ENCODE measurements at regions not wholly inside any gene's neighbourhood (a gene's known extent, or its start where the extent isn't known, plus 50 kb on each side); places are given as distances from the start of the nearest gene placed in this dataset.
"Not testable (repeated sequence)": the region's sequence is repeated elsewhere in the genome, so short reads cannot be mapped to it uniquely, and the experiment has no call there.

- TF ChIP-seq, protein P1, sequence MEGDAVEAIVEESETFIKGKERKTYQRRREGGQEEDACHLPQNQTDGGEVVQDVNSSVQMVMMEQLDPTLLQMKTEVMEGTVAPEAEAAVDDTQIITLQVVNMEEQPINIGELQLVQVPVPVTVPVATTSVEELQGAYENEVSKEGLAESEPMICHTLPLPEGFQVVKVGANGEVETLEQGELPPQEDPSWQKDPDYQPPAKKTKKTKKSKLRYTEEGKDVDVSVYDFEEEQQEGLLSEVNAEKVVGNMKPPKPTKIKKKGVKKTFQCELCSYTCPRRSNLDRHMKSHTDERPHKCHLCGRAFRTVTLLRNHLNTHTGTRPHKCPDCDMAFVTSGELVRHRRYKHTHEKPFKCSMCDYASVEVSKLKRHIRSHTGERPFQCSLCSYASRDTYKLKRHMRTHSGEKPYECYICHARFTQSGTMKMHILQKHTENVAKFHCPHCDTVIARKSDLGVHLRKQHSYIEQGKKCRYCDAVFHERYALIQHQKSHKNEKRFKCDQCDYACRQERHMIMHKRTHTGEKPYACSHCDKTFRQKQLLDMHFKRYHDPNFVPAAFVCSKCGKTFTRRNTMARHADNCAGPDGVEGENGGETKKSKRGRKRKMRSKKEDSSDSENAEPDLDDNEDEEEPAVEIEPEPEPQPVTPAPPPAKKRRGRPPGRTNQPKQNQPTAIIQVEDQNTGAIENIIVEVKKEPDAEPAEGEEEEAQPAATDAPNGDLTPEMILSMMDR (IDR thresholded peaks at IDR 0.05; ENCODE audit: insufficient read depth, low read depth, low read length, missing control alignments): no peak
- no peak overlapping the region for H3K4me3 ChIP-seq (ENCODE audit: low read depth, low read length)
- DNase-seq (ENCODE audit: low read depth): no peak
Observed at GRCh38 chr13:76668141-76668540, 218.1 kb downstream of the KCTD12 start.

DNA sequence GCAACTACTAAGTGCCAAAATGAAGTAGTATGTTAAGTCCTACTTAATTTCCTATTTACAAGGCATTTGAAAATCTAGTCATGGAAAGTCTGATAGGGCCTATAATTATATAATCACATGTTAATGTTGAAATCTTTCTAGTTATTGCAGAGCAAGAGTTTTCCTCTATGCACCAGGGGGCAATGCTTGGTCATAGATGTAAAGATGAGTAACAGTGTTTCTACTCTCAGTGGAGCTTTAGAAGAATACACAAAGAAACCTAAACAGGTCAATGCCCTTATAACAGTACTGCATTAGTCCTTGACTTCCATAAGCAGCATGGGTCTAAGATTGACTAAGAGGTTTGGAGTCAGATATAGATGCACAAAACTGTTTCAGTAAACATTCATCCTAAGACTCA is 218.7 kb downstream of the KCTD12 start:
- no peak overlapping the region for H3K4me3 ChIP-seq (ENCODE audit: low read depth, low read length)
- peak; percentile 26 for DNase-seq (ENCODE audit: low read depth)
- TF ChIP-seq, protein P1 (IDR thresholded peaks at IDR 0.05; ENCODE audit: insufficient read depth, low read depth, low read length, missing control alignments): no peak

GRCh38 chr13:76663592-76664335 is 222.4 kb downstream of the KCTD12 start:
- TF ChIP-seq, protein P1 (IDR thresholded peaks at IDR 0.05; ENCODE audit: insufficient read depth, low read depth, low read length, missing control alignments): no peak
- H3K4me3 ChIP-seq (ENCODE audit: low read depth, low read length): no peak overlapping the region
- DNase-seq (ENCODE audit: low read depth): no peak

DNA sequence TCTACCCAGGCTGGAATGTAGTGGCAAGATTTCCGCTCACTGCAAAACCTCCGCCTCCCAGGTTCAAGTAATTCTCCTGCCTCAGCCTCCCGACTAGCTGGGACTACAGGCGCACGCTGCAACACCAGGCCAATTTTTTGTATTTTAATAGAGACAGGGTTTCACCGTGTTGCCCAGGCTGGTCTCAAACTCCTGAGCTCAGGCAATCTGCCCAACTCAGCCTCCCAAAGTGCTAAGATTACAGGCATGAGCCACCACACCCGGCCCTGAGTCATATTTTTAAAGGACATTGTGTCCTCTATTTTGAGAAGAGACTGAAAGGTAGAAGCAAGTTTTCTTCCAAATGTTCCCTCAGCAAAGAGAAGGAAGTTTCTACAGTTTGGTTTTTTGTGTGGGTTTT is 227.1 kb downstream of the KCTD12 start:
- DNase-seq (ENCODE audit: low read depth); H3K4me3 ChIP-seq (ENCODE audit: low read depth, low read length): not testable (repeated sequence)

GRCh38 chr13:76656500-76656899 is 229.7 kb downstream of the KCTD12 start:
- TF ChIP-seq, protein P1 (IDR thresholded peaks at IDR 0.05; ENCODE audit: insufficient read depth, low read depth, low read length, missing control alignments): no peak
- DNase-seq (ENCODE audit: low read depth): no peak
- no peak overlapping the region for H3K4me3 ChIP-seq (ENCODE audit: low read depth, low read length)

DNA sequence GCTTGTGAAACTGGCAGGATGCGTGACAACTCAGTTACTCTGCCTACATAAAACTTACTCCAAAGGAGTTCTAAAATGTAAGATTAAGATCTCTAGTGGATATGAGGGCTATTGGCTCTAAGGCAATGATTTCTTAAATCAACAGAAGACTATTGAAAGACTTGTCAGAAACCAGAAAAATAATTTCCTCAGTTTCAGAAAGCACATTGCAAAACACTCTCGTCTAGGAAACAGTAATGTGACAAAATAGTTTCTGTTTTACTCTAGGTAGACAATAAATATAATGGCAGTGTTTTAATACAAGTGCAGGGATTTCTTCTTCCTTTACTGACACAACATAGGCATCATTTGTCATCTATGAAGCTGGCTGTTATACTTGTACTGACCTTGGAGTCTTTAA is 230.1 kb downstream of the KCTD12 start:
- H3K4me3 ChIP-seq (ENCODE audit: low read depth, low read length): no peak overlapping the region
- TF ChIP-seq, protein P1 (IDR thresholded peaks at IDR 0.05; ENCODE audit: insufficient read depth, low read depth, low read length, missing control alignments): no peak
- DNase-seq (ENCODE audit: low read depth): peak; percentile 17

DNA sequence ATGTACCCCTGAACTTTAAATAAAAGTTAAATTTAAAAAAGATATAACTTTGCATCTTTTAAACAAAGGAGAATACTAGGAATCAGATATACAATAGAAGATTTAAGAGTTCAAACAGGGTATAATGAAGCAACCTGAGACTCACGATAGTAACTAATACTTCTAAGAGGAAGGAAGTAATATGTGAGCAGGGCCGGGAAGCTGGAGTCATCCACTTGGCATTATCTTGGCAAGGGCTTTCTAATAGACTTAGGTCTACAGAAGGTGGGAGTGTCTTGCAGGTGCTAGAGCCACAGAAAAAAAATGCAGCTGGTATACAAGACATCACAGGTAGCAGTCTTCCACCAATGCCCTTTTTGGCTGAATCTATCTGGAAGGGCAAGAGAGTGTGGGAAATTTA is 231.9 kb downstream of the KCTD12 start:
- DNase-seq (ENCODE audit: low read depth): no peak
- H3K4me3 ChIP-seq (ENCODE audit: low read depth, low read length): no peak overlapping the region
- TF ChIP-seq, protein P1 (IDR thresholded peaks at IDR 0.05; ENCODE audit: insufficient read depth, low read depth, low read length, missing control alignments): no peak

Measured in GM12865 (cell line).